Hematopoietic multipotent progenitor cell treated with erythropoietin and hydrocortisone succinate and interleukin-3 and kit ligand, for 17 days (in vitro differentiated cells): ENCODE measurements at regions not wholly inside any gene's neighbourhood (a gene's known extent, or its start where the extent isn't known, plus 50 kb on each side); places are given as distances from the start of the nearest gene placed in this dataset.
"Not testable (repeated sequence)": the region's sequence is repeated elsewhere in the genome, so short reads cannot be mapped to it uniquely, and the experiment has no call there.

Source experiments
- DNase-seq: peaks from one replicate; pipeline ENCODE4 v3.0.0-alpha.2; 2015; ENCODE audit warnings: low spot score

- not testable (repeated sequence) for DNase-seq
Observed at GRCh38 chr12:91452464-91452863, 269.8 kb upstream of the DCN start.

- DNase-seq = no peak
Observed at GRCh38 chr12:91441993-91442952, 259.7 kb upstream of the DCN start.

- no peak for DNase-seq
Observed at GRCh38 chr12:91441246-91441645, 258.6 kb upstream of the DCN start.

GRCh38 chr12:91434081-91434480 is 251.5 kb upstream of the DCN start:
- DNase-seq = no peak

GRCh38 chr12:91432755-91433154 is 250.1 kb upstream of the DCN start:
- DNase-seq = no peak

- no peak for DNase-seq
Observed at GRCh38 chr12:91432089-91432488, 249.5 kb upstream of the DCN start.

GRCh38 chr12:91424506-91424905 is 241.9 kb upstream of the DCN start:
- no peak for DNase-seq

- no peak for DNase-seq
Observed at GRCh38 chr12:91423693-91424050, 241.1 kb upstream of the DCN start.

GRCh38 chr12:91422811-91423692 is 240.4 kb upstream of the DCN start:
- no peak for DNase-seq

GRCh38 chr12:91422127-91422526 is 239.5 kb upstream of the DCN start:
- no peak for DNase-seq

GRCh38 chr12:91419809-91420208 is 237.2 kb upstream of the DCN start:
- DNase-seq = no peak

GRCh38 chr12:91418221-91419090 is 235.8 kb upstream of the DCN start:
- DNase-seq = no peak

- no peak for DNase-seq
Observed at GRCh38 chr12:91417650-91418049, 235.0 kb upstream of the DCN start.

GRCh38 chr12:91414636-91415035 is 232.0 kb upstream of the DCN start:
- no peak for DNase-seq

GRCh38 chr12:91413581-91414546 is 231.2 kb upstream of the DCN start:
- no peak for DNase-seq

GRCh38 chr12:91406920-91407341 is 224.3 kb upstream of the DCN start:
- DNase-seq = no peak

GRCh38 chr12:91404441-91404840 is 221.8 kb upstream of the DCN start:
- no peak for DNase-seq

- DNase-seq = no peak
Observed at GRCh38 chr12:91401190-91401589, 218.6 kb upstream of the DCN start.

GRCh38 chr12:91400271-91400670 is 217.7 kb upstream of the DCN start:
- DNase-seq = no peak

GRCh38 chr12:91397866-91398532 is 215.4 kb upstream of the DCN start:
- DNase-seq = no peak
